HG03060 (cell line): ENCODE measurements at regions not wholly inside any gene's neighbourhood (a gene's known extent, or its start where the extent isn't known, plus 50 kb on each side); places are given as distances from the start of the nearest gene placed in this dataset.

Experiments
- ATAC-seq: cut with Tn5 transposase; IDR thresholded peaks from one replicate; pipeline ENCODE4 v1.9.1; 2021; ENCODE audit warnings: low read depth, moderate number of reproducible peaks; ENCODE audit not compliant: unreplicated experiment

DNA sequence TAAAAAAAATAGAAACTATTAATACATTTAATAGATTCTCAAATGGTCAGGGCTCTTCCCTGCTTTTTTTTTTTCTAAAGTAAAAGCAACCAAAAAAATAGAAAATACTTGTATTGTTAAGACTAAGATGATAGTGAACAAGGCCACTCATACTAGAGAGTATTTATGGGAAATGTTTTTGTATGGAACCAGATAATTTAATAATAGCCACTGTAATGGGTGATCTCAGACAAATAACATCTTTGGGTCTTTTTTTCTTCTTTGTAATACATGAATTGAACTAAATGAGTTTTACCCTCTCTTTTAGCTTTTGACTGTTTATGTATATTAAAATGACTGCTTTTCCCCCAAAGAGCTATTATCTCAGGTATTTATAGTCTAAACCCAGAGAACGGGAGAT is 92.1 kb upstream of the ELOVL6 start:
- ATAC-seq, result no peak

DNA sequence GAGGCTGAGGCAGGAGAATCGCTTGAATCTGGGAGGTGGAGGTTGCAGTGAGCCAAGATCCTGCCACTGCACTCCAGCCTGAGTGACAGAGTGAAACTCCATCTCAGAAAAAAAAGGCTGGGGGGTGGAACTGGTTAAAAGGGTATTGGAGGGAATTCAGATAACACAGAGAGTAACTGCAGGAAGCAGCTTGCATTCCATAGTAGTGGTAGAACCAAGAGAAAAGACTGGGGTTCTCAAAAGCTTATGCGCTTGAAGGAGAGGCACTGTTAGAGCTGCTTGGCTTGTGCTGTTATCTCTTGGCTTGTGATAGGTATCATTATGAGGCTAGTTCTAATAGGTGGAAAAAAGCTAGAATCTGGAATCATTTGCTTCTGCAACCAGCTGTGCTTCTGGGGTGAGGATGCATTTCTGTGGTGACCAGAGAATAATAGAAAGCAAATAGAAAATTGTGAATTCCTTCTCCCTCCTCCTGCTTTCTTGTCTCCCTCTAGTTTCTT is 91.2 kb upstream of the ELOVL6 start:
- ATAC-seq, result no peak

DNA sequence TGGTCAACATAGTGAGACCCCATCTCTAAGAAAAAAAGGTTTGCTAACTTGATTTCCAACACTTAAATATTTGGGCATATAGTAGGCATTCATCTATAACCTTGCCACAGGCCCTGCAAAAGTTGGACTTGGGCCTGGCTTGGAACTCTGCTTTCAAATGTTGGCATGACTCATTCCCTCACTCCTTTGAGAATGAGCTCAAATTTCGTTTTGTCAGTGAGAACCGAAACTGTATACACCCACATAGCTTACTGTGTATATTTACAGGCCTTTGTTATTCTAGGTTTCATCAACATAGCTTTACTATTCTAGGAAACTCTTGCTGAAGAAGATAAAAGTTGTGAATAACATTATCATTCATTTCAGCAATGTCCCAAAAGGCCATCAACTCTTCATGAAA is 88.7 kb upstream of the ELOVL6 start:
- ATAC-seq, result peak; percentile 100

DNA sequence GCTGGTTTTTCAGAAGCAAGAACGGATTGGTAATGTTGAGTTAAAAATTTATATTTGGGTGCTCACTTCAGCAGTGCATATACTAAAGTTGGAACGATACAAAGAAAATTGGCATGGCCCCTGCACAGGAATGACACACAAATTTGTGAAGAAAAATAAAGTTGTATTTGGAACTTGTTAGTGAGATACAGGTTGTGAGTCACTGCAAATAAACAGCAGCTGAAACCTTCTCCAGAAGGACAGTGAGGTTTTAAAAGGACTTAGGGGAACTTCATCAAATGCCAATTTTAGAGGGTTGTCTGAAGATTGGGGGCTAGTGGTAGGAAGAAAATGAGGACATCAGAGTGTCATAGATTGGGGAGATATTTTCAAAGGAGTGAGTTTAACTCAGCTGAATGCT is 79.7 kb upstream of the ELOVL6 start:
- no peak for ATAC-seq

DNA sequence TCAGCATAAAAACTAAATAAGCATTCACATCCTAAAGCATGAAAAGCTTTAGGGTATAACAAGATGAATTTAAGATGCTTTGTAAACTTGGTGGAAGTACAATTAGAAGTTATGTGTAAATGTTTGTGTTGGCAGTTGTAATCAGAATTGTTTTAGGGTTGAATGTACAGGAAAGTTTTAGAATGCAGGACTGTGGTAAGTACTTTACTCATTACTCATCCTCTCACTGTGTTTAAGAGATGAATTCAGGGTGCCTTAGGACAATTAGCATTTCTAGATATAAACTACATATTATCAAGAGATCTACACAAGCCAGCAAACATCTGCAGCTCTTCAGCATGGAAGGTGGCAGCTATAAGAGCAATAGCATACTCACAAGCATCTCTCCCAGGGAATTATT is 77.5 kb upstream of the ELOVL6 start:
- no peak for ATAC-seq

DNA sequence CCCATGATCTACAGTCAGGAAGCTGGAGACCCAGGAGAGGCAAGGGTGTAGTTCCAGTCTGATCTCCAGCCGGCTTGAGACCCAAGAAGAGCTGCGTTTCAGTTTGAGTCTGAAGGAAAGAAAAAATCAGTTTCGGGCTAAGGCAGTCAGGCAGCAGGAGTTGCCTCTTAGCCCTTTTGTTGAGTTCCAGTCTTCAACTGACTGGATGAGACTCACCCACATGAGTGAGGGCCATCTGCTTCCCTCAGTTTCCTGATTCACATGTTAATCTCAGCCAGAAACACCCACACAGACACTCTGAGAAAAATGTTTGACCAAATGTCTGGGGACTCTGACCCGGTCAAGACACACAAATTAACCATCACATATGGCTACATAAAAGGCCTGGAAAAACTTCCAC is 73.6 kb upstream of the ELOVL6 start:
- no peak for ATAC-seq

DNA sequence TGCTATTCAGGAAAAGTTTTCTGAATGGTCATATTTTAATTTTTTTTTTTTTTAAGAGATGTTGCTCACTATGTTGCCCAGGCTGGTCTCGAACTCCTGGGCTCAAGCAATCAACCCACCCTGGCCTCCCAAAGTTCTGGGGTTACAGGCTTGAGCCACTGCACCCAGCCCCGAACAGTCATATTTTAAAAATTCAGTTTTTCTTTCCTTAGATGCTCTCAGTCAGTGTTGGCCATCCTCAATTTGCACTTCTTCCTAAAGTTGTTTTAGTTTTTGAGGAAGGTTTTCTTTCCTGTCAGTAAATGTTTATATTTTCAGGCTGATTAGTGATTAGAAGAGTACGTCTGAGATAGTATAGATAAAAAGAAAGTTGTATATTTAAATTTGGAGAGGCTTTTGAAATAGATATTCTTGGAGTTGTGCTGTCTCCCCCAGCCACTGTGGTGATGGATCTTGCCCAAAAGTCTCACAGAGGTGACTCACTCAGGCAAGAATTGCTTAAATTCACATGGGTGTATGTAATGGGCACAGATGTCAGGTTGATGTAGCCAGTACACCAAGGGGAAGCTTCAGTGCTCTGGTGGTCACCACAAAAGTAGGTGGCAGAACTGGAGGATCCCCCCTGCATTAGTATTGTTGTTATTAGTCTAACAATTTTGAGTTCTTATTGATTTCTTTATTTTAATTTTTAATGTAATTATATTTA is 72.2 kb upstream of the ELOVL6 start:
- no peak for ATAC-seq

DNA sequence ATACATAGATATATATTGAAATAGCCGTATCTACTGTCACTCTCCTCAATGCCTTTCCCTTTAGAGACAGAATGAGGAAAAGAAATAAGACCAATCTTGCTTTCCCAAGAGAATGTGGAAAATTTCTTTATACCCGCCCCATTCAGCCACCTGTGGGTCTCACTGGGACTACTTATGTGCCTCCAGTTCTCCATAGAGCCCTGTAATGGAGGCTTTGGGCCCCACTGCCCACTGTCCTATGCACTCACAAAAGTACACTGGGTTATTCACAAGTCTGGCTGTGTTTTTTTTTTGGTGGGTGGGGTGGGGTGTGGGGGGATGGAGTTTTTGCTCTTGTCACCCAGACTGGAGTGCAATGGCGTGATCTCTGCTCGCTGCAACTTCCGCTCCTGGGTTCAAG is 70.4 kb upstream of the ELOVL6 start:
- no peak for ATAC-seq

DNA sequence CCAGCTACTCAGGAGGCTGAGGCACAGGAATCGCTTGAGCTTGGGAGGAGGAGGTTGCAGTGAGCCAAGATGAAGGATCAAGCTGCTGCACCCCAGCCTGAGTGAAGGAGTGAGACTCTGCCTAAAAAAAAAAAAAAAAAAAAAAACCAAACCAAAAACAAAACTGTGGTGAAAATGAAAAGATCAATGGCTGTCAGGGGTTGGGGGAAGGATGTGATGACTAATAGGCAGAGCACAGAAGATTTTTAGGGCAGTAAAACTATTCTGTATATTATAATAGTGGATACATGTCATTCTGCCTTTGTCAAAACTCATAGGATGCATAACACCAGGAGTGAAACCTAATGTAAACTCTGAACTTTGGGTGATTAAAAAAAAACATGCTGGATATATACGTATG is 69.9 kb upstream of the ELOVL6 start:
- ATAC-seq, result peak; percentile 43

DNA sequence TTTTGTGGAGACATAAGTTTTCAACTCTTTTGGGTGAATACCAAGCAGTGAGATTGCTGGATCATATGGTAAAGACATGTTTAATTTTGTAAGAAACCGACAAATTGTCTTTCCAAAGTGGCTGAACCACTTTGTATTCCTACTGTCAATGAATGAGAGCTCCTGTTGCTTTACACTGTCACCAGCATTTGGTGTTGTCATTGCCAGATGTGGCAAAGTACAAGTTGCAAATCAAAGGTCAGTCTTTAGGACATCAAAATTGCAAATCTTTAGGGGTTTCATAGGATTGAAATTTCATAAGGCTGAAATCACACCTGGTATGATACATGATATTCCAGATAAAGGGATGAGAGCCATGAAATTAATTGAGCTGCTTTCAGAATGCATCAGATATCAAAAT is 67.7 kb upstream of the ELOVL6 start:
- no peak for ATAC-seq

DNA sequence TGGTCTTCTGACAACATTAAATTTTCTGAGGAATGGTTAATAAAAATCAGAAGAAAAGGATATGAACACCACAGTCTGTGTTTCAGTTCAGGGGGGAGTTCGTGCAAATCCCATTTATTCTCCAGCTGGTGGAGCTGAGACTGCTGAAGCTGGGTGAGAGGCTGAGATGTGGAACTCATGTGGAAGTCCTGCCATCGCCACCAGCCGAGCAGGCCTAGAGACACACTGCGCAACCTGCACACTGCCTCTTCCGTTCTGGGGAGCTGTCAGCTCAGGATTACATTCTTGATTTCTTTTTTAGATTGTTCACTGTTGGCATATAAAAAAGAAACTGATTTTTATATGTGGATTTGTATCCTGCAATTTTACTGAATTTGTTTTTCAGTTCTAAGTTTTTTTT is 66.6 kb upstream of the ELOVL6 start:
- ATAC-seq, result no peak

DNA sequence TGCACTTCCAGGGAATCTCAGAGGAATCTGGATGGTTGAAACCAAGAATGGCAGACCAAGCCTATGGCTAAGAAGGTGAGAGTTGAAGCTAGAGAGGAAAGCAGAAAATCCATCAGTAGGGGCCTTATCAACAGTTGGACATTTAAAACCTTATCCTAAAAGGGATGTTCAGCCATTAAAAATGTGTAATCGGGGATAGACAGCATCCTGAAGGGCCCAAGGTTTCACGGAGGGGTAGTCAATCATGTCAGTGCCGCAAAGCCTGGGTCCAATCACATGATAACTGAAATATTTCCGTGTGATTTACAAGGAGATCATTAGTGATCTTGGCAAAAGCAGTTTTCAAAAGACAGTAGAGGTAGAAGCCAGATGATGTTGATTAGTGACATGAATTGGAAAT is 61.9 kb upstream of the ELOVL6 start:
- ATAC-seq, result no peak

DNA sequence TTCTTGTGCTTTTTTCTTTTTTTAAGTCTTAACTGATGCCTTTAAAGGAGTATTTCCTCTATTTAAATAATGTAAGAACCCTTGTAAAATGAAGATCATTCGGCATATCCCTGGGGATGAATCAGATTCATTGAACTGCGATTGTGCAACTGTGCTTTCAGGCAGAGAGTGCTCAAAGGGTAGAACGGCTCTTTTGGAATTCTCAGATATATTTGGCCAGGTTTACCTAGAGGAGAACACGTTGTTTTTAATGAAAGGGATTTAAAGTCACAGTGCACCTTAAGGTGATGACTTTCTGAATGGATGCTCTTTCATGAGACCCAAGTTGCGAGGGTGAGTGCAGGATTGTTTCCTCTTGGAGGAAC is 51.6 kb upstream of the ELOVL6 start:
- ATAC-seq, result no peak

DNA sequence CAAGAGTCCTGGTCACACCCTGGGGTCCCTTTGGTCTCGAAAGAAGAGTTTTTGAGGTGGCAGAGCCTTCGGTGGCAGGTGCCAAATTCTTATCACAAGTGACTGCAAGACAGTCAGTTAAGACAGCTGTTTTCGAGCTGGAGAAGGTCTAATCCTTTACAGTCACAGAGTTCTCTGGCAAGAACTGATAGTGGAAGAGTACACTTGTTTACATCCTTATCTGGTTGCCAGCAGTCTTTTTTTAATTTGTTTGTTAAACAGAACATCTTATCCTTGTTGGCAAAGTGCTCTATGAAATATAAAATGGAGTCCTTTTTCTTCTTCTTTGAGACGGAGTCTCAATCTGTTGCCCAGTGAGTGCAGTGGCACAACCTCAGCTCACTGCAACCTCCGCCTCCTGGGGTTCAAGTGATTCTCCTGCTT is 50.4 kb upstream of the ELOVL6 start:
- no peak for ATAC-seq
